Endothelial cell (in vitro differentiated cells): ENCODE measurements at regions not wholly inside any gene's neighbourhood (a gene's known extent, or its start where the extent isn't known, plus 50 kb on each side); places are given as distances from the start of the nearest gene placed in this dataset.
"Not testable (repeated sequence)": the region's sequence is repeated elsewhere in the genome, so short reads cannot be mapped to it uniquely, and the experiment has no call there.

Experiments used
- DNase-seq: peaks from one replicate; pipeline ENCODE4 v3.0.0; 2021; ENCODE audit warnings: low spot score
- H3K27ac Mint-ChIP-seq: one replicate; pipeline ENCODE4 v1.8.0; 2021; ENCODE audit warnings: mixed read lengths, inconsistent platforms; ENCODE audit not compliant: unreplicated experiment
- H3K27me3 Mint-ChIP-seq: one replicate; pipeline ENCODE4 v1.8.0; 2021; ENCODE audit warnings: mild to moderate bottlenecking, moderate library complexity, mixed read lengths, inconsistent platforms; ENCODE audit not compliant: unreplicated experiment
- H3K36me3 Mint-ChIP-seq: one replicate; pipeline ENCODE4 v1.8.0; 2021; ENCODE audit warnings: mild to moderate bottlenecking, low read depth, mixed read lengths, inconsistent platforms; ENCODE audit not compliant: unreplicated experiment
- H3K4me1 Mint-ChIP-seq: one replicate; pipeline ENCODE4 v1.8.0; 2021; ENCODE audit warnings: mild to moderate bottlenecking, mixed read lengths, inconsistent platforms; ENCODE audit not compliant: unreplicated experiment
- H3K4me3 Mint-ChIP-seq: one replicate; pipeline ENCODE4 v1.8.0; 2021; ENCODE audit warnings: mild to moderate bottlenecking, mixed read lengths, inconsistent platforms; ENCODE audit not compliant: unreplicated experiment
- H3K9me3 Mint-ChIP-seq: one replicate; pipeline ENCODE4 v1.8.0; 2021; ENCODE audit warnings: mixed read lengths, inconsistent platforms; ENCODE audit not compliant: unreplicated experiment
- CTCF ChIP-seq: fragments of 200-600 bp; sonication (generic); IDR thresholded peaks from one replicate; pipeline ENCODE4 v1.5.0; 2021; ENCODE audit warnings: antibody characterized with exemption; ENCODE audit not compliant: unreplicated experiment

GRCh38 chr9:102714184-102714583 lies 280.9 kb upstream of the CYLC2 start:
- no peak for DNase-seq
- H3K4me3 Mint-ChIP-seq, result no peak overlapping the region
- peaks cover 12% of the 10 kb centered on the region for H3K9me3 Mint-ChIP-seq
- H3K27me3 Mint-ChIP-seq, result no peaks in the 10 kb centered on the region
- no peak overlapping the region for H3K27ac Mint-ChIP-seq
- no peak for TF ChIP-seq CTCF
- H3K4me1 Mint-ChIP-seq, result no peaks in the 10 kb centered on the region
- H3K36me3 Mint-ChIP-seq, result no peaks in the 10 kb centered on the region

GRCh38 chr9:102712910-102713309 lies 282.2 kb upstream of the CYLC2 start:
- not testable (repeated sequence) for H3K27ac Mint-ChIP-seq, H3K4me1 Mint-ChIP-seq, DNase-seq, H3K4me3 Mint-ChIP-seq, H3K36me3 Mint-ChIP-seq, H3K27me3 Mint-ChIP-seq
- peaks cover 12% of the 10 kb centered on the region for H3K9me3 Mint-ChIP-seq

- peaks cover 3% of the 10 kb centered on the region for H3K36me3 Mint-ChIP-seq
- DNase-seq, result no peak
- H3K9me3 Mint-ChIP-seq, result peaks cover 16% of the 10 kb centered on the region
- H3K27me3 Mint-ChIP-seq, result no peaks in the 10 kb centered on the region
- H3K4me3 Mint-ChIP-seq, result no peak overlapping the region
- no peaks in the 10 kb centered on the region for H3K4me1 Mint-ChIP-seq
- H3K27ac Mint-ChIP-seq, result no peak overlapping the region
- TF ChIP-seq CTCF, result no peak
Measured at GRCh38 chr9:102700936-102701335, 294.2 kb upstream of the CYLC2 start.

GRCh38 chr9:102669220-102669619 lies 325.9 kb upstream of the CYLC2 start:
- H3K36me3 Mint-ChIP-seq, result no peaks in the 10 kb centered on the region
- H3K27ac Mint-ChIP-seq, result no peak overlapping the region
- H3K27me3 Mint-ChIP-seq, result no peaks in the 10 kb centered on the region
- H3K4me1 Mint-ChIP-seq, result no peaks in the 10 kb centered on the region
- peaks cover 11% of the 10 kb centered on the region for H3K9me3 Mint-ChIP-seq
- DNase-seq, result no peak
- TF ChIP-seq CTCF, result no peak
- no peak overlapping the region for H3K4me3 Mint-ChIP-seq

- Mint-ChIP-seq H3K4me1 (no peaks in the 10 kb centered on the region), H3K4me3 (no peak overlapping the region)
- no peak for TF ChIP-seq CTCF
Measured at GRCh38 chr9:102652471-102652870, 342.7 kb upstream of the CYLC2 start.

GRCh38 chr9:102650896-102651295 lies 344.2 kb upstream of the CYLC2 start:
- no peaks in the 10 kb centered on the region for H3K4me1 Mint-ChIP-seq
- H3K4me3 Mint-ChIP-seq, result no peak overlapping the region
- peaks cover 10% of the 10 kb centered on the region for H3K9me3 Mint-ChIP-seq
- no peak for TF ChIP-seq CTCF
- no peak overlapping the region for H3K27ac Mint-ChIP-seq
- H3K27me3 Mint-ChIP-seq, result no peaks in the 10 kb centered on the region
- H3K36me3 Mint-ChIP-seq, result no peaks in the 10 kb centered on the region
- no peak for DNase-seq

More at GRCh38 chr9:102652471-102652870, 342.7 kb upstream of the CYLC2 start:
- DNase-seq, result no peak
- no peaks in the 10 kb centered on the region for H3K36me3 Mint-ChIP-seq
- peaks cover 10% of the 10 kb centered on the region for H3K9me3 Mint-ChIP-seq
- no peaks in the 10 kb centered on the region for H3K27me3 Mint-ChIP-seq
- H3K27ac Mint-ChIP-seq, result no peak overlapping the region
